ENCODE measurements at regions not wholly inside any gene's neighbourhood (a gene's known extent, or its start where the extent isn't known, plus 50 kb on each side); places are given as distances from the start of the nearest gene placed in this dataset.

GRCh38 chr2:41895334-41895664, 152.5 kb upstream of the PKDCC start:
- no peak overlapping the region for H3K4me3 ChIP-seq (ENCODE audit: low read depth in 1 of 3, low read length in 3 of 3)
- no peaks in the 10 kb centered on the region for H3K9me3 ChIP-seq (ENCODE audit: control insufficient read depth in 4 of 4, low read length in 3 of 4)
- H3K27me3 ChIP-seq (ENCODE audit: control insufficient read depth in 4 of 4, insufficient read depth in 4 of 4, low read length in 3 of 4) = no peaks in the 10 kb centered on the region
- no peaks in the 10 kb centered on the region for H3K36me3 ChIP-seq (ENCODE audit: control insufficient read depth in 4 of 4, insufficient read depth in 3 of 4, low read depth in 1 of 4, low read length in 3 of 4)
- TF ChIP-seq TAF1 (conservative IDR thresholded peaks at IDR 0.05) (no peak), JUND (IDR thresholded peaks at IDR 0.05) (peak in 1 of 2 donors; percentile 32), SP1 (IDR thresholded peaks at IDR 0.05) (peak; percentile 56), ATF3 (IDR thresholded peaks at IDR 0.05) (no peak), HNF4A (conservative IDR thresholded peaks at IDR 0.05) (peak in 1 of 2 donors; percentile 16), REST (IDR thresholded peaks at IDR 0.05) (peak; percentile 18), YY1 (IDR thresholded peaks at IDR 0.05) (peak; percentile 87), RAD21 (IDR thresholded peaks at IDR 0.05) (no peak), MAX (IDR thresholded peaks at IDR 0.05) (peak; percentile 2), EGR1 (IDR thresholded peaks at IDR 0.05; ENCODE audit: low read depth in 2 of 2) (no peak)
- H3K9ac ChIP-seq (ENCODE audit: low read depth in 1 of 2, low read length in 2 of 2) = peak overlapping the region; percentile 76 to 86
- H3K27ac ChIP-seq (ENCODE audit: low read depth in 1 of 2, low read length in 2 of 2) = peak overlapping the region; percentile 72 to 88
- 37% methylated on average over 1 of the region's 1 CpG for WGBS
- H3K4me1 ChIP-seq (ENCODE audit: control insufficient read depth in 4 of 4, insufficient read depth in 4 of 4, low read length in 3 of 4) = peaks cover 2 to 17% (median 8%) of the 10 kb centered on the region in 4 donors
- no peak for DNase-seq (ENCODE audit: low spot score)

GRCh38 chr2:41896186-41896846, 151.5 kb upstream of the PKDCC start:
- Histone ChIP-seq H3K27me3 (ENCODE audit: control insufficient read depth in 4 of 4, insufficient read depth in 4 of 4, low read length in 3 of 4) (no peaks in the 10 kb centered on the region), H3K4me1 (ENCODE audit: control insufficient read depth in 4 of 4, insufficient read depth in 4 of 4, low read length in 3 of 4) (peaks cover 2 to 17% (median 8%) of the 10 kb centered on the region in 4 donors), H3K4me3 (ENCODE audit: low read depth in 1 of 3, low read length in 3 of 3) (no peak overlapping the region), H3K9ac (ENCODE audit: low read depth in 1 of 2, low read length in 2 of 2) (no peak overlapping the region), H3K36me3 (ENCODE audit: control insufficient read depth in 4 of 4, insufficient read depth in 3 of 4, low read depth in 1 of 4, low read length in 3 of 4) (no peaks in the 10 kb centered on the region), H3K9me3 (ENCODE audit: control insufficient read depth in 4 of 4, low read length in 3 of 4) (no peaks in the 10 kb centered on the region), H3K27ac (ENCODE audit: low read depth in 1 of 2, low read length in 2 of 2) (peak overlapping the region in 1 of 2 donors; percentile 72)
- no peak for DNase-seq (ENCODE audit: low spot score)
- no peak for TF ChIP-seq MAX (IDR thresholded peaks at IDR 0.05)
- TF ChIP-seq GABPA (IDR thresholded peaks at IDR 0.05 in 1 of 2, conservative IDR thresholded peaks at IDR 0.05 in 1 of 2) = no peak
- no peak for TF ChIP-seq YY1 (IDR thresholded peaks at IDR 0.05)
- TF ChIP-seq RXRA (IDR thresholded peaks at IDR 0.05) = no peak
- no peak for TF ChIP-seq SP1 (IDR thresholded peaks at IDR 0.05)
- no peak for TF ChIP-seq EGR1 (IDR thresholded peaks at IDR 0.05; ENCODE audit: low read depth in 2 of 2)
- no peak for TF ChIP-seq RAD21 (IDR thresholded peaks at IDR 0.05)
- no peak for TF ChIP-seq TAF1 (conservative IDR thresholded peaks at IDR 0.05)
- no peak for TF ChIP-seq FOXA2 (IDR thresholded peaks at IDR 0.05)
- no peak for TF ChIP-seq CTCF (IDR thresholded peaks at IDR 0.05; ENCODE audit: low read depth, low read length, missing input control)
- 88% methylated on average over 5 of the region's 5 CpGs for WGBS
